RWPE2 (cell line): ENCODE measurements at regions not wholly inside any gene's neighbourhood (a gene's known extent, or its start where the extent isn't known, plus 50 kb on each side); places are given as distances from the start of the nearest gene placed in this dataset.

Experiments
- ATAC-seq: fragments of 200-7000 bp; cut with Tn5 transposase; 3 replicates; pipeline ENCODE4 v1.9.1; 2021; ENCODE audit warnings: low read depth
- DNase-seq: peaks from one replicate; pipeline ENCODE4 v3.0.0-alpha.2; 2020; ENCODE audit warnings: low spot score
- H3K27ac ChIP-seq: fragments of 450-650 bp; 2 replicates; pipeline ENCODE4 v1.5.1; 2017; ENCODE audit warnings: mild to moderate bottlenecking; ENCODE audit not compliant: poor library complexity, severe bottlenecking
- H3K27me3 ChIP-seq: fragments of 250-450 bp; sonication (Bioruptor Pico); 2 replicates; pipeline ENCODE4 v1.5.1; 2021; ENCODE audit warnings: mild to moderate bottlenecking, moderate library complexity; ENCODE audit not compliant: insufficient read depth, poor library complexity, severe bottlenecking
- H3K36me3 ChIP-seq: fragments of 250-450 bp; sonication (Bioruptor Pico); 2 replicates; pipeline ENCODE4 v1.5.1; 2020; ENCODE audit warnings: low read depth, mild to moderate bottlenecking, moderate library complexity
- H3K4me1 ChIP-seq: fragments of 250-450 bp; sonication (Bioruptor Pico); 2 replicates; pipeline ENCODE4 v1.5.1; 2021; ENCODE audit warnings: mild to moderate bottlenecking, moderate library complexity; ENCODE audit not compliant: insufficient read depth, poor library complexity, severe bottlenecking
- H3K4me3 ChIP-seq: fragments of 250-450 bp; sonication (Bioruptor Pico); 2 replicates; pipeline ENCODE4 v1.5.1; 2021; ENCODE audit warnings: mild to moderate bottlenecking, moderate library complexity; ENCODE audit not compliant: severe bottlenecking
- H3K9me3 ChIP-seq: fragments of 250-450 bp; sonication (Bioruptor Pico); 2 replicates; pipeline ENCODE4 v1.5.1; 2021; ENCODE audit warnings: mild to moderate bottlenecking, moderate library complexity; ENCODE audit not compliant: severe bottlenecking
- CTCF ChIP-seq: fragments of 450-650 bp; IDR thresholded peaks from one replicate; pipeline ENCODE4 v1.5.1; 2017; ENCODE audit warnings: mild to moderate bottlenecking, moderate library complexity; ENCODE audit not compliant: poor library complexity, severe bottlenecking

GRCh38 chr10:60717852-60718251 is 60.4 kb upstream of the CDK1 start:
- ATAC-seq (no peak), DNase-seq (no peak)
- Histone ChIP-seq H3K4me3 (no peak overlapping the region), H3K9me3 (no peaks in the 10 kb centered on the region), H3K4me1 (peaks cover 7% of the 10 kb centered on the region), H3K27ac (no peak overlapping the region), H3K27me3 (no peaks in the 10 kb centered on the region), H3K36me3 (no peaks in the 10 kb centered on the region)
- TF ChIP-seq CTCF: no peak

- no peak for TF ChIP-seq CTCF
- Histone ChIP-seq H3K9me3 (no peaks in the 10 kb centered on the region), H3K27me3 (no peaks in the 10 kb centered on the region), H3K36me3 (no peaks in the 10 kb centered on the region), H3K4me1 (peaks cover 12% of the 10 kb centered on the region), H3K27ac (no peak overlapping the region), H3K4me3 (no peak overlapping the region)
- DNase-seq (no peak), ATAC-seq (no peak)
These were observed 64.0 kb upstream of the CDK1 start for GRCh38 chr10:60714233-60714632.

- no peak overlapping the region for H3K27ac ChIP-seq
- TF ChIP-seq CTCF: no peak
- ATAC-seq (no peak), DNase-seq (no peak)
- H3K4me3 ChIP-seq: no peak overlapping the region
- H3K9me3 ChIP-seq: no peaks in the 10 kb centered on the region
- H3K36me3 ChIP-seq: no peaks in the 10 kb centered on the region
- H3K27me3 ChIP-seq: no peaks in the 10 kb centered on the region
- H3K4me1 ChIP-seq: peaks cover 5% of the 10 kb centered on the region
These were observed 66.8 kb upstream of the CDK1 start for GRCh38 chr10:60711496-60711895.

- ATAC-seq: no peak
- H3K4me1 ChIP-seq: peaks cover 5% of the 10 kb centered on the region
- DNase-seq: no peak
- H3K27me3 ChIP-seq: no peaks in the 10 kb centered on the region
- TF ChIP-seq CTCF: no peak
- no peaks in the 10 kb centered on the region for H3K9me3 ChIP-seq
- no peak overlapping the region for H3K27ac ChIP-seq
- no peaks in the 10 kb centered on the region for H3K36me3 ChIP-seq
- H3K4me3 ChIP-seq: no peak overlapping the region
These were observed 68.2 kb upstream of the CDK1 start for GRCh38 chr10:60710041-60710440.

- no peak for DNase-seq
- no peaks in the 10 kb centered on the region for H3K36me3 ChIP-seq
These were observed 69.6 kb upstream of the CDK1 start for GRCh38 chr10:60708666-60709065.

More at GRCh38 chr10:60708666-60709065, 69.6 kb upstream of the CDK1 start:
- no peak overlapping the region for H3K4me3 ChIP-seq
- no peaks in the 10 kb centered on the region for H3K9me3 ChIP-seq
- no peaks in the 10 kb centered on the region for H3K27me3 ChIP-seq
- no peak overlapping the region for H3K27ac ChIP-seq
- H3K4me1 ChIP-seq: peaks cover 5% of the 10 kb centered on the region
- no peak for ATAC-seq
- TF ChIP-seq CTCF: no peak
